HepG2 (cell line): ENCODE measurements at regions not wholly inside any gene's neighbourhood (a gene's known extent, or its start where the extent isn't known, plus 50 kb on each side); places are given as distances from the start of the nearest gene placed in this dataset.

Experiments used
- ATAC-seq: fragments of 200-7000 bp; cut with Tn5 transposase; 3 replicates; pipeline ENCODE4 v1.9.1; 2020; ENCODE audit warnings: mild to moderate bottlenecking, moderate library complexity
- BruUV-seq: library from RNA; stranded (reverse); fragments of 400-500 nt; replicated peaks from 2 replicates; lab custom pipeline; 2021; lab: Mats Ljungman, UMichigan
- CTCF ChIA-PET: fragments of 300-600 bp; formaldehyde crosslinking; extraction: SDS; loops from one replicate; lab custom pipeline; 2021; ENCODE audit warnings: low total read pairs, inconsistent platforms, low intra/inter-chr PET ratio; lab: Yijun Ruan, JAX
- POLR2A ChIA-PET: fragments of 350-600 bp; sonication (Branson Sonifier 250); formaldehyde crosslinking; loops from one replicate; lab custom pipeline; 2020; ENCODE audit warnings: antibody characterized with exemption, inconsistent platforms; lab: Yijun Ruan, JAX
- DNase-seq: peaks from one replicate; pipeline ENCODE4 v3.0.0-alpha.2; 2015; ENCODE audit warnings: low spot score
- FAIRE-seq: peaks from 3 replicates; lab custom pipeline; 2011; peaks lifted over from hg19 to GRCh38; lab: Jason Lieb, UNC
- H2AFZ ChIP-seq: one replicate; pipeline ENCODE4 v1.6.1; 2011; ENCODE audit warnings: low read length, inconsistent platforms
- H3K27ac ChIP-seq: fragments of 300-600 bp; 3 replicates; pipeline ENCODE4 v1.8.0; 2011; ENCODE audit warnings: mixed run types, mild to moderate bottlenecking, mixed read lengths, low read length, inconsistent platforms; ENCODE audit not compliant: insufficient read depth; ENCODE audit errors: extremely low read length
- H3K27me3 ChIP-seq, 2 experiments: fragments of 200-600 bp in 1 of 2; 2 replicates in 1 of 2; 3 replicates in 1 of 2; pipeline versions ENCODE4 v1.6.0 to v1.8.0; 2011; ENCODE audit warnings: low read length in 2 of 2, mild to moderate bottlenecking in 2 of 2, moderate library complexity in 2 of 2, inconsistent platforms in 1 of 2; ENCODE audit not compliant: insufficient read depth in 2 of 2, control insufficient read depth in 1 of 2
- H3K36me3 ChIP-seq, 2 experiments: fragments of 200-600 bp in 1 of 2; replicated peaks in 1 of 2; 2 replicates in 1 of 2; 3 replicates in 1 of 2; pipeline versions ENCODE4 v1.5.1 to v1.8.0; 2011; ENCODE audit warnings: low read length in 2 of 2, inconsistent platforms in 1 of 2; ENCODE audit not compliant: insufficient read depth in 2 of 2, control insufficient read depth in 1 of 2
- H3K4me1 ChIP-seq: 2 replicates; pipeline ENCODE4 v1.5.1; 2012; ENCODE audit warnings: low read length, inconsistent platforms; ENCODE audit not compliant: insufficient read depth
- H3K4me2 ChIP-seq: 2 replicates; pipeline ENCODE4 v1.6.0; 2011; ENCODE audit warnings: low read depth, low read length, inconsistent platforms
- H3K4me3 ChIP-seq, 3 experiments: fragments of 200-600 bp in 1 of 3; sonication (generic), shearing (Covaris generic) in 1 of 3; replicated peaks in 1 of 3; 2 replicates each; pipeline ENCODE4 v1.5.1; 2011 to 2016; ENCODE audit warnings: low read length in 3 of 3, inconsistent platforms in 2 of 3, low read depth in 2 of 3, mild to moderate bottlenecking in 2 of 3, control low read depth in 1 of 3, mixed read lengths in 1 of 3; ENCODE audit not compliant: insufficient read depth in 1 of 3
- H3K79me2 ChIP-seq: one replicate; pipeline ENCODE4 v1.6.1; 2011; ENCODE audit warnings: low read length, inconsistent platforms; ENCODE audit not compliant: insufficient read depth
- H3K9ac ChIP-seq: 2 replicates; pipeline ENCODE4 v1.6.0; 2011; ENCODE audit warnings: mild to moderate bottlenecking, low read depth, low read length, inconsistent platforms; ENCODE audit not compliant: insufficient read depth
- H3K9me3 ChIP-seq: 2 replicates; pipeline ENCODE4 v1.5.1; 2012; ENCODE audit warnings: mild to moderate bottlenecking, low read length
- H4K20me1 ChIP-seq: 2 replicates; pipeline ENCODE4 v1.6.0; 2011; ENCODE audit warnings: inconsistent platforms, mild to moderate bottlenecking, low read length, moderate library complexity; ENCODE audit not compliant: insufficient read depth
- DNMT3B ChIP-seq: conservative IDR thresholded peaks from 2 replicates; pipeline ENCODE4 v1.6.1; 2016; ENCODE audit warnings: missing biosample characterization, control low read depth
- ONECUT2 ChIP-seq: sonication (generic); formaldehyde crosslinking; IDR thresholded peaks from 2 replicates; pipeline ENCODE4 v1.4.0; 2020; ENCODE audit warnings: missing genetic modification reagents
- WGBS: methylation state at CpG from one replicate; pipeline ENCODE4 v1.1.6; 2017; ENCODE audit warnings: low lambda C conversion rate; 5-methylcytosine and 5-hydroxymethylcytosine counted together
- in situ Hi-C: cut with HindIII; loops from 2 replicates; pipeline ENCODE4 v1.10.0; 2017; ENCODE audit warnings: low pct_unique_long_range_greater_than_20kb; ENCODE audit not compliant: extremely low pct_ligation_motif_present
- intact Hi-C: fragments of 100-400 bp; cut with micrococcal nuclease; formaldehyde crosslinking; loops from one replicate; pipeline ENCODE4 v1.10.0; 2022; ENCODE audit not compliant: unreplicated experiment
- TF ChIP-seq, protein P1 (sequence below), 2 experiments: sonication (generic) in 1 of 2; formaldehyde crosslinking in 1 of 2; IDR thresholded peaks; 2 replicates each; pipeline versions ENCODE4 v1.4.0 to v1.6.1; 2016 to 2020; ENCODE audit warnings: borderline replicate concordance in 1 of 2, low read depth in 1 of 2, mild to moderate bottlenecking in 1 of 2, missing genetic modification reagents in 1 of 2
- TF ChIP-seq, protein P2 (sequence below): fragments of 450-650 bp; IDR thresholded peaks from 2 replicates; pipeline ENCODE4 v1.6.1; 2017
- TF ChIP-seq, protein P3 (sequence below): sonication (generic); formaldehyde crosslinking; IDR thresholded peaks from 2 replicates; pipeline ENCODE4 v1.4.0; 2020; ENCODE audit warnings: missing genetic modification reagents
- TF ChIP-seq, protein P4 (sequence below): sonication (generic); formaldehyde crosslinking; IDR thresholded peaks from 2 replicates; pipeline ENCODE4 v1.5.0; 2020; ENCODE audit warnings: mild to moderate bottlenecking, missing genetic modification reagents, borderline replicate concordance
- TF ChIP-seq, protein P5 (sequence below): sonication (generic); formaldehyde crosslinking; IDR thresholded peaks from 2 replicates; pipeline ENCODE4 v1.4.0; 2020; ENCODE audit warnings: missing genetic modification reagents

DNA sequence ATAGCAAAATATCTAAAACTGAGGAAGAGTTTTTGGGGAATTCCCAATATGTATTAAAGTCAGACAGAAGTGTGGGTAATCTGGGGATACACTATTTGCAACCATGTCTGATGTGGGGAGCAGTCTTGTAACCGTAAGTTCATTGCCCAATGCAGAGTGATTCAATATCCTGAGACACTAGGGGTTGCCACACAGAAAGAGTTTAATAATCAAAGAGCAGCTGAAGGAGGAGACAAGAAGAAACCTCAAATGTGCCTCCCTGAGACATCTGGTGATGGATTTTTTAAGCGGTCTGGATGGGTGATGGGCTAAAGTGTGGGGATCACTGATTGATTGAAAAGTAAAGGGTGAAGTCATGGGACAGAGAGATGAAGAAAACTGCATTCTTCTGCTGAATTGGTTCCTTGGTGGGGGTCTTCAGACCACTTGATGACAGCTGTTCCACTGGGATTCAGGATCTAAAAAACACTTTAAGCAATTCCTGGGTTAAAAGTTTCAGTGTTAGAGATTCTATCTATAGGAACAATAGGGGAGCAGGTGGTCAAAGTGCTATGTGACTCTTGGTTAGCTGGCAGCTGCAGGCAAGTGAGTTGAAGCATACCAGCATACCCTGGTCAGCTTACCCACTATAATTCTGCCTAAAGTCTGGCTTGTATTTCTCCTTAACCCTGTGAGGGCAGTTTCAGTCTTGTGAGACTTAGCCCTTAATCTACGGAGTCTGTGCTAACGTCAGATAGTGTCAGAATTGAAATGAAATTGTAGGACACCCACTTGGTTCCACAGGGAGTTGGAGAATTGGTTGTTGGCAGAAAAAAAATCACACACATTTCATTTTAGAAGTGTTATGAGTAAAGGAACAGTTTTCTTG lies 425.9 kb upstream of the TGFBR2 start (continued):
- TF ChIP-seq, protein P1, sequence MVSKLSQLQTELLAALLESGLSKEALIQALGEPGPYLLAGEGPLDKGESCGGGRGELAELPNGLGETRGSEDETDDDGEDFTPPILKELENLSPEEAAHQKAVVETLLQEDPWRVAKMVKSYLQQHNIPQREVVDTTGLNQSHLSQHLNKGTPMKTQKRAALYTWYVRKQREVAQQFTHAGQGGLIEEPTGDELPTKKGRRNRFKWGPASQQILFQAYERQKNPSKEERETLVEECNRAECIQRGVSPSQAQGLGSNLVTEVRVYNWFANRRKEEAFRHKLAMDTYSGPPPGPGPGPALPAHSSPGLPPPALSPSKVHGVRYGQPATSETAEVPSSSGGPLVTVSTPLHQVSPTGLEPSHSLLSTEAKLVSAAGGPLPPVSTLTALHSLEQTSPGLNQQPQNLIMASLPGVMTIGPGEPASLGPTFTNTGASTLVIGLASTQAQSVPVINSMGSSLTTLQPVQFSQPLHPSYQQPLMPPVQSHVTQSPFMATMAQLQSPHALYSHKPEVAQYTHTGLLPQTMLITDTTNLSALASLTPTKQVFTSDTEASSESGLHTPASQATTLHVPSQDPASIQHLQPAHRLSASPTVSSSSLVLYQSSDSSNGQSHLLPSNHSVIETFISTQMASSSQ (IDR thresholded peaks at IDR 0.05; ENCODE audit: low read depth): no peak
- TF ChIP-seq, protein P1 (CRISPR knock-in tag; IDR thresholded peaks at IDR 0.05; ENCODE audit: borderline replicate concordance): no peak
- TF ChIP-seq, protein P2, sequence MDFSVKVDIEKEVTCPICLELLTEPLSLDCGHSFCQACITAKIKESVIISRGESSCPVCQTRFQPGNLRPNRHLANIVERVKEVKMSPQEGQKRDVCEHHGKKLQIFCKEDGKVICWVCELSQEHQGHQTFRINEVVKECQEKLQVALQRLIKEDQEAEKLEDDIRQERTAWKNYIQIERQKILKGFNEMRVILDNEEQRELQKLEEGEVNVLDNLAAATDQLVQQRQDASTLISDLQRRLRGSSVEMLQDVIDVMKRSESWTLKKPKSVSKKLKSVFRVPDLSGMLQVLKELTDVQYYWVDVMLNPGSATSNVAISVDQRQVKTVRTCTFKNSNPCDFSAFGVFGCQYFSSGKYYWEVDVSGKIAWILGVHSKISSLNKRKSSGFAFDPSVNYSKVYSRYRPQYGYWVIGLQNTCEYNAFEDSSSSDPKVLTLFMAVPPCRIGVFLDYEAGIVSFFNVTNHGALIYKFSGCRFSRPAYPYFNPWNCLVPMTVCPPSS: no peak
- TF ChIP-seq, protein P3, sequence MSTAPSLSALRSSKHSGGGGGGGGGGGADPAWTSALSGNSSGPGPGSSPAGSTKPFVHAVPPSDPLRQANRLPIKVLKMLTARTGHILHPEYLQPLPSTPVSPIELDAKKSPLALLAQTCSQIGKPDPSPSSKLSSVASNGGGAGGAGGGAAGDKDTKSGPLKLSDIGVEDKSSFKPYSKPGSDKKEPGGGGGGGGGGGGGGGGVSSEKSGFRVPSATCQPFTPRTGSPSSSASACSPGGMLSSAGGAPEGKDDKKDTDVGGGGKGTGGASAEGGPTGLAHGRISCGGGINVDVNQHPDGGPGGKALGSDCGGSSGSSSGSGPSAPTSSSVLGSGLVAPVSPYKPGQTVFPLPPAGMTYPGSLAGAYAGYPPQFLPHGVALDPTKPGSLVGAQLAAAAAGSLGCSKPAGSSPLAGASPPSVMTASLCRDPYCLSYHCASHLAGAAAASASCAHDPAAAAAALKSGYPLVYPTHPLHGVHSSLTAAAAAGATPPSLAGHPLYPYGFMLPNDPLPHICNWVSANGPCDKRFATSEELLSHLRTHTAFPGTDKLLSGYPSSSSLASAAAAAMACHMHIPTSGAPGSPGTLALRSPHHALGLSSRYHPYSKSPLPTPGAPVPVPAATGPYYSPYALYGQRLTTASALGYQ: no peak

DNA sequence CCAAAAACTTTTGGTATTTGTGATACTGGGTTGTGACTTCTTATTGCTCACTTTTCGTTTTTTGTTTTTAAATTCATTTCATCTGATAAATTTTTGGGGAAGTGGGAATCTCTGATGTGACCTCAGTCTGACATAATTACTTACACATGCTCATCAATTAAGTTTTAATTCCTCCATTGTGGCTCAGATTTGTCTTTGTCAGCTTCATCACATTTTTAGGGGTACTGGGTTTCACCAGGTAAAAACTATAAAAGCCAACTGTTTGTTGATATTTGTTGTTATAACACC lies 425.3 kb upstream of the TGFBR2 start:
- no peak for DNase-seq
- no peaks in the 10 kb centered on the region; a peak in 1 of 5 replicates for H3K27me3 ChIP-seq
- H2AFZ ChIP-seq: no peak overlapping the region
- no peak for FAIRE-seq
- intact Hi-C loops: no loop called here
- no TSS peak for BruUV-seq
- WGBS: 28% methylated on average over 1 of the region's 1 CpG
- H3K4me2 ChIP-seq: no peak overlapping the region
- H4K20me1 ChIP-seq: no peaks in the 10 kb centered on the region
- no peaks in the 10 kb centered on the region for H3K4me1 ChIP-seq
- in situ Hi-C loops: no loop called here
- no peak overlapping the region for H3K4me3 ChIP-seq
- H3K36me3 ChIP-seq: no peaks in the 10 kb centered on the region
- no peaks in the 10 kb centered on the region for H3K79me2 ChIP-seq
- H3K9me3 ChIP-seq: no peaks in the 10 kb centered on the region
- H3K27ac ChIP-seq: no peak overlapping the region
- POLR2A ChIA-PET: no interaction called here
- CTCF ChIA-PET: no interaction called here
- ATAC-seq: no peak
- no peak overlapping the region for H3K9ac ChIP-seq
- TF ChIP-seq ONECUT2 (CRISPR knock-in tag) (no peak), DNMT3B (no peak)
- TF ChIP-seq, protein P4, sequence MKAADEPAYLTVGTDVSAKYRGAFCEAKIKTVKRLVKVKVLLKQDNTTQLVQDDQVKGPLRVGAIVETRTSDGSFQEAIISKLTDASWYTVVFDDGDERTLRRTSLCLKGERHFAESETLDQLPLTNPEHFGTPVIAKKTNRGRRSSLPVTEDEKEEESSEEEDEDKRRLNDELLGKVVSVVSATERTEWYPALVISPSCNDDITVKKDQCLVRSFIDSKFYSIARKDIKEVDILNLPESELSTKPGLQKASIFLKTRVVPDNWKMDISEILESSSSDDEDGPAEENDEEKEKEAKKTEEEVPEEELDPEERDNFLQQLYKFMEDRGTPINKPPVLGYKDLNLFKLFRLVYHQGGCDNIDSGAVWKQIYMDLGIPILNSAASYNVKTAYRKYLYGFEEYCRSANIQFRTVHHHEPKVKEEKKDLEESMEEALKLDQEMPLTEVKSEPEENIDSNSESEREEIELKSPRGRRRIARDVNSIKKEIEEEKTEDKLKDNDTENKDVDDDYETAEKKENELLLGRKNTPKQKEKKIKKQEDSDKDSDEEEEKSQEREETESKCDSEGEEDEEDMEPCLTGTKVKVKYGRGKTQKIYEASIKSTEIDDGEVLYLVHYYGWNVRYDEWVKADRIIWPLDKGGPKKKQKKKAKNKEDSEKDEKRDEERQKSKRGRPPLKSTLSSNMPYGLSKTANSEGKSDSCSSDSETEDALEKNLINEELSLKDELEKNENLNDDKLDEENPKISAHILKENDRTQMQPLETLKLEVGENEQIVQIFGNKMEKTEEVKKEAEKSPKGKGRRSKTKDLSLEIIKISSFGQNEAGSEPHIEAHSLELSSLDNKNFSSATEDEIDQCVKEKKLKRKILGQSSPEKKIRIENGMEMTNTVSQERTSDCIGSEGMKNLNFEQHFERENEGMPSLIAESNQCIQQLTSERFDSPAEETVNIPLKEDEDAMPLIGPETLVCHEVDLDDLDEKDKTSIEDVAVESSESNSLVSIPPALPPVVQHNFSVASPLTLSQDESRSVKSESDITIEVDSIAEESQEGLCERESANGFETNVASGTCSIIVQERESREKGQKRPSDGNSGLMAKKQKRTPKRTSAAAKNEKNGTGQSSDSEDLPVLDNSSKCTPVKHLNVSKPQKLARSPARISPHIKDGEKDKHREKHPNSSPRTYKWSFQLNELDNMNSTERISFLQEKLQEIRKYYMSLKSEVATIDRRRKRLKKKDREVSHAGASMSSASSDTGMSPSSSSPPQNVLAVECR: no peak
- TF ChIP-seq, protein P5, sequence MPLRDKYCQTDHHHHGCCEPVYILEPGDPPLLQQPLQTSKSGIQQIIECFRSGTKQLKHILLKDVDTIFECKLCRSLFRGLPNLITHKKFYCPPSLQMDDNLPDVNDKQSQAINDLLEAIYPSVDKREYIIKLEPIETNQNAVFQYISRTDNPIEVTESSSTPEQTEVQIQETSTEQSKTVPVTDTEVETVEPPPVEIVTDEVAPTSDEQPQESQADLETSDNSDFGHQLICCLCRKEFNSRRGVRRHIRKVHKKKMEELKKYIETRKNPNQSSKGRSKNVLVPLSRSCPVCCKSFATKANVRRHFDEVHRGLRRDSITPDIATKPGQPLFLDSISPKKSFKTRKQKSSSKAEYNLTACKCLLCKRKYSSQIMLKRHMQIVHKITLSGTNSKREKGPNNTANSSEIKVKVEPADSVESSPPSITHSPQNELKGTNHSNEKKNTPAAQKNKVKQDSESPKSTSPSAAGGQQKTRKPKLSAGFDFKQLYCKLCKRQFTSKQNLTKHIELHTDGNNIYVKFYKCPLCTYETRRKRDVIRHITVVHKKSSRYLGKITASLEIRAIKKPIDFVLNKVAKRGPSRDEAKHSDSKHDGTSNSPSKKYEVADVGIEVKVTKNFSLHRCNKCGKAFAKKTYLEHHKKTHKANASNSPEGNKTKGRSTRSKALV: no peak
